Kidney (tissue), 13 donors: ENCODE measurements at regions not wholly inside any gene's neighbourhood (a gene's known extent, or its start where the extent isn't known, plus 50 kb on each side); places are given as distances from the start of the nearest gene placed in this dataset.

Experiments
- DNase-seq, 5 donors: peaks; one replicate each; pipeline ENCODE4 v3.0.0-alpha.2; 2013 to 2020
- FAIRE-seq: peaks from 2 replicates; lab custom pipeline; 2012; peaks lifted over from hg19 to GRCh38; lab: Jason Lieb, UNC
- H3K27ac ChIP-seq, 2 donors: one replicate each; pipeline ENCODE4 v1.7.0; 2013; ENCODE audit warnings: low read depth in 2 of 2, low read length in 2 of 2, inconsistent platforms in 1 of 2
- H3K27me3 ChIP-seq: one replicate; pipeline ENCODE4 v1.7.1; 2013; ENCODE audit warnings: low read length, inconsistent platforms; ENCODE audit not compliant: control insufficient read depth, insufficient read depth
- H3K36me3 ChIP-seq, 3 donors: one replicate each; pipeline versions ENCODE4 v1.7.0 to v1.7.1; 2013; ENCODE audit warnings: low read length in 3 of 3, control low read depth in 1 of 3, inconsistent platforms in 1 of 3; ENCODE audit not compliant: insufficient read depth in 3 of 3, control insufficient read depth in 2 of 3
- H3K4me1 ChIP-seq, 3 donors: one replicate each; pipeline versions ENCODE4 v1.7.0 to v1.7.1; 2013; ENCODE audit warnings: low read length in 3 of 3, inconsistent platforms in 1 of 3, low read depth in 1 of 3; ENCODE audit not compliant: control insufficient read depth in 2 of 3, insufficient read depth in 2 of 3
- H3K4me3 ChIP-seq, 3 donors: one replicate each; pipeline versions ENCODE4 v1.7.0 to v1.8.1; 2013; ENCODE audit warnings: low read length in 3 of 3, control low read depth in 1 of 3, inconsistent platforms in 1 of 3
- H3K9ac ChIP-seq, 3 donors: one replicate each; pipeline versions ENCODE4 v1.7.0 to v1.7.1; 2013; ENCODE audit warnings: low read length in 3 of 3, control low read depth in 1 of 3, inconsistent platforms in 1 of 3
- H3K9me3 ChIP-seq, 3 donors: one replicate each; pipeline versions ENCODE4 v1.7.0 to v1.7.1; 2013; ENCODE audit warnings: low read length in 3 of 3, control low read depth in 1 of 3, inconsistent platforms in 1 of 3; ENCODE audit not compliant: control insufficient read depth in 2 of 3, insufficient read depth in 1 of 3
- intact Hi-C: fragments of 100-400 bp; cut with DNase I; formaldehyde crosslinking; loops from one replicate; pipeline ENCODE4 v1.11.1; 2022
- TF ChIP-seq, protein P1 (sequence below): IDR thresholded peaks from 3 replicates; pipeline ENCODE4 v1.5.1; 2012; ENCODE audit warnings: mild to moderate bottlenecking, moderate library complexity, borderline replicate concordance; ENCODE audit not compliant: insufficient read depth; ENCODE audit errors: extremely low read depth
- donor health status: control.
- donor health status: control.
- donor health status: control.
- donor health status: control.
- donor health status: control.
- donor health status: DM: yes; HTN: yes; CAD: no.
- donor health status: Normal renal cell carcinoma (clear cell type).

DNA sequence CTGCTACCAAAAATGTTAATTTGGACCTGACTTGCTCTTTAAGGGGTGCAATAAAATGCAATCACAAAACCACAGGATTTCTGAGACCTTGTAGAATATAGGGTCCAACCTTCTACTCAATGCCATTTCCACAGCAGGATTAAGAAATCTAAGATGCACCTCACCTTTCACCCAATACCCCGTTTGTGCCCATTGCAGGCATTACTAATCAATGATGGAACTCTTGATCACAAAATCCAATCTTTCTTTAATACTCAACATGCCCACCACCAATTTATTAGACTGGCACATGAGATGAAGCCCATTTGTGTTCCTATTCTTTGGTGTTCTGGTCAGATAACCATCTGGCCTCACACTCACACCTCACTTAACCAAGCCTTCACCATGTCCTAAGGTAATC is 117.2 kb upstream of the IGSF21 start:
- intact Hi-C loops = no loop called here
- Histone ChIP-seq H3K36me3 (no peaks in the 10 kb centered on the region), H3K9ac (no peak overlapping the region), H3K4me3 (no peak overlapping the region), H3K9me3 (peaks cover 0 to 2% (median 0%) of the 10 kb centered on the region in 3 donors), H3K27ac (no peak overlapping the region), H3K4me1 (no peaks in the 10 kb centered on the region), H3K27me3 (no peaks in the 10 kb centered on the region)
- TF ChIP-seq, protein P1, sequence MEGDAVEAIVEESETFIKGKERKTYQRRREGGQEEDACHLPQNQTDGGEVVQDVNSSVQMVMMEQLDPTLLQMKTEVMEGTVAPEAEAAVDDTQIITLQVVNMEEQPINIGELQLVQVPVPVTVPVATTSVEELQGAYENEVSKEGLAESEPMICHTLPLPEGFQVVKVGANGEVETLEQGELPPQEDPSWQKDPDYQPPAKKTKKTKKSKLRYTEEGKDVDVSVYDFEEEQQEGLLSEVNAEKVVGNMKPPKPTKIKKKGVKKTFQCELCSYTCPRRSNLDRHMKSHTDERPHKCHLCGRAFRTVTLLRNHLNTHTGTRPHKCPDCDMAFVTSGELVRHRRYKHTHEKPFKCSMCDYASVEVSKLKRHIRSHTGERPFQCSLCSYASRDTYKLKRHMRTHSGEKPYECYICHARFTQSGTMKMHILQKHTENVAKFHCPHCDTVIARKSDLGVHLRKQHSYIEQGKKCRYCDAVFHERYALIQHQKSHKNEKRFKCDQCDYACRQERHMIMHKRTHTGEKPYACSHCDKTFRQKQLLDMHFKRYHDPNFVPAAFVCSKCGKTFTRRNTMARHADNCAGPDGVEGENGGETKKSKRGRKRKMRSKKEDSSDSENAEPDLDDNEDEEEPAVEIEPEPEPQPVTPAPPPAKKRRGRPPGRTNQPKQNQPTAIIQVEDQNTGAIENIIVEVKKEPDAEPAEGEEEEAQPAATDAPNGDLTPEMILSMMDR = no peak
- DNase-seq = no peak
- FAIRE-seq = no peak

DNA sequence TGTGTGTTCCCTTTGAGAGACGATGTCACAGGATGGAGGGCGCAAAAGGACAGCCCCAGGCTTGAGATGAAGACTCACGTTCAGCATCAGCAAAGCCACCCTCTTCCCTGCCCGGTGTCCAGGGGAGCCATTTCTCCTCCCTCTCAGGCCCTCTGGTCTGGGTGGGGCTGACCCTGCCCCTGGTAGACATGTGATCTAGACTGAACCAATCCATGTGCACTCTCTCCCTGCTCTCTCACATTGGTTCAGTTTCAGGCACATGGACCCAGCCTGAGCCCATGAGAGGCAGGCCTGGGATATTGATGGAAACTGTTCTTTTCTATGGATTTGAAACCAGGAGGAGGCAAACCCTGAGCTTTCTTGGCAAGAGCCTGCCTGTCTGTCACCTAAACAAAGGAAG is 115.6 kb upstream of the IGSF21 start:
- Histone ChIP-seq H3K4me1 (no peaks in the 10 kb centered on the region), H3K9ac (no peak overlapping the region), H3K4me3 (no peak overlapping the region), H3K27me3 (no peaks in the 10 kb centered on the region), H3K27ac (no peak overlapping the region), H3K9me3 (no peaks in the 10 kb centered on the region), H3K36me3 (no peaks in the 10 kb centered on the region)
- intact Hi-C loops = no loop called here
- no peak for DNase-seq
- TF ChIP-seq, protein P1 = no peak
- FAIRE-seq = no peak

DNA sequence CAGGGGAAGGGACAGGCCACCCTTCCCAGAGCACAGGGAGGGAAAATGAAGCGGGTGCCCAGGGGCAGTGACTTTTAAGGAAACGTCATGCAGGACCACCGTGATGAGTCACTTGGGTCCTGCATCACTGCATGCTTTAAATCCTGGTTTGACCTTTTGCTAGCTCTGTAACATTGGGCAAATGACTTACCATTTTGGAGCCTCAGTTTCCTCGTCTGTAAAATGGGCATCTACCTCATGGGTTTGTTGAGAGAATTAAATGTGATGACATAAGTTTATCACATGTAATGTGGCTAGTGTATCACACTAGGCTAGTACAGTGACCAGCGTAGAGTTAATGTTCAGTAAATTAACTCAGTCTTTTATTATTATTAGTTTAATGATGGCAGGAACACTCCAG is 114.8 kb upstream of the IGSF21 start:
- H3K4me3 ChIP-seq = no peak overlapping the region
- H3K9ac ChIP-seq = no peak overlapping the region
- TF ChIP-seq, protein P1 = no peak
- FAIRE-seq (no peak), DNase-seq (no peak)
- H3K27me3 ChIP-seq = no peaks in the 10 kb centered on the region
- H3K36me3 ChIP-seq = no peaks in the 10 kb centered on the region
- no peaks in the 10 kb centered on the region for H3K4me1 ChIP-seq
- intact Hi-C loops = no loop called here
- no peaks in the 10 kb centered on the region for H3K9me3 ChIP-seq
- H3K27ac ChIP-seq = no peak overlapping the region

DNA sequence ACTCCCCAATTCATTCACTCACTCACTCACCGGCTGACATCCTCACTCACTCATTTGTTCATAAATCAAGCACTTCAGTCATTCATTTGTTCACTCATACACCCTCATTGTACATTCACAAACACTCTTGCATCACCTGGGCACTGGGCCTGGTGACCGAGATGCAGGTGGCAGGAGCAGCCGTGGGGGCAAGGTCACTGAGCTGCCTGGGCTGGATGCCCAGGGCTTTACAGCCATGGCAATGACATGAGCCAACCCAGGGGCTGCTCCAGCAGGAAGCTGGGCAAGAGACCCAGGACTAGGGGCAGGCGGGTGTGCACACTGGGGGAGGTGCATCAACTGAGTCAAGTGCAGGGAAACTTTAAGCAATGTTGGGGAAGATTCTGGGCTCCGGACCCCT is 113.6 kb upstream of the IGSF21 start:
- H3K9me3 ChIP-seq = no peaks in the 10 kb centered on the region
- H3K27me3 ChIP-seq = no peaks in the 10 kb centered on the region
- H3K9ac ChIP-seq = no peak overlapping the region
- no peak for DNase-seq
- H3K27ac ChIP-seq = no peak overlapping the region
- FAIRE-seq = no peak
- H3K4me1 ChIP-seq = no peaks in the 10 kb centered on the region
- H3K36me3 ChIP-seq = no peaks in the 10 kb centered on the region
- TF ChIP-seq, protein P1 = no peak
- H3K4me3 ChIP-seq = no peak overlapping the region
- intact Hi-C loops = no loop called here
